HT-29 (cell line): ENCODE measurements at regions not wholly inside any gene's neighbourhood (a gene's known extent, or its start where the extent isn't known, plus 50 kb on each side); places are given as distances from the start of the nearest gene placed in this dataset.

Experiments
- DNase-seq: peaks from one replicate; pipeline ENCODE4 v3.0.0-alpha.2; 2015; ENCODE audit warnings: low spot score

GRCh38 chr10:130400890-130401289, 264.7 kb downstream of the GLRX3 start:
- no peak for DNase-seq

GRCh38 chr10:130401860-130402765, 265.9 kb downstream of the GLRX3 start:
- DNase-seq = no peak

DNA sequence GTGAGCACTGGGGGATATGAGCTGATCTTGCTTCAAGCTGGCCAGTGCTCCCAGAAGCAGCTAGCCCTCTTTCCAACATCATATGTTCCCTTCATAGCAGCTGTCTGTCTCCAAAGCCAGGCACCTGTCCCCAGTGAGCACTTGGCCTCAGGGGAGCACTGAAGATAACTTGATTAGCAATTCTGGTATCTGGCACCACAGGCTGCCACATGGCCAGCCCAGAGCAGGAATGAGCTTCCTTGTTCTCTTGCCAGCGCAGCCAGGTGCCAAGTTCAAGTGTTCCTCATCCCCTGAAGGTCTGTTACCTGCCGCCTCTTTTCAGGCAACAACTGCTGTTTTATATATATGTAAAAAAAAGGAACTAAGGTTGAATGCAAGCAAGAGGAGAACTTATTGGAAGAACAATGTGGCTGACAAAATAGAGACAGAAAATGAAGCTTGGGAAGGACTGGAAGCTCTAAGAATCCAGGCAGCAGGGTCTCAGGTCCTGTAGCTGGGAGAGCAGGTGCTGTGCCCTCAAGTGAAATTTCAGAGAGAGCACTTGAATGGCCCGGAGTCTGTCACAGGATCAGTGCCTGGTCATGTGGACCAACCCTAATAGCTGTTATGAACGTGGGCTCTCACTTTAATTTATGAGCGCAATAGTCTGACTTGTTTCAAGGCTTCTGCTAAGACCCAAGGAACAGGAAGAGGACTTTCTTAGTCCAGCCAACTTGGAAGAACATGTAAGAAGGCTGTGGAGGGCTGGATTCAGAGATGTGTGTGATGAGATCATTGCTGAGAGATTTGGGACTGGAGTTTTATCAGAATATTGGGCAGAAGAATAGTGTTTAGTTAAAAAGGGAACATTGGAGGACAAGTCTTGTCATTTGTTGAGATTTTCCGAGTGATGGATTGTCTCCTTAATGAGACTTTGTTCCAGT, 267.2 kb downstream of the GLRX3 start:
- DNase-seq = no peak

- DNase-seq = no peak
Measured at GRCh38 chr10:130404476-130405055, 268.4 kb downstream of the GLRX3 start.

- no peak for DNase-seq
Measured at GRCh38 chr10:130407052-130407451, 270.9 kb downstream of the GLRX3 start.

DNA sequence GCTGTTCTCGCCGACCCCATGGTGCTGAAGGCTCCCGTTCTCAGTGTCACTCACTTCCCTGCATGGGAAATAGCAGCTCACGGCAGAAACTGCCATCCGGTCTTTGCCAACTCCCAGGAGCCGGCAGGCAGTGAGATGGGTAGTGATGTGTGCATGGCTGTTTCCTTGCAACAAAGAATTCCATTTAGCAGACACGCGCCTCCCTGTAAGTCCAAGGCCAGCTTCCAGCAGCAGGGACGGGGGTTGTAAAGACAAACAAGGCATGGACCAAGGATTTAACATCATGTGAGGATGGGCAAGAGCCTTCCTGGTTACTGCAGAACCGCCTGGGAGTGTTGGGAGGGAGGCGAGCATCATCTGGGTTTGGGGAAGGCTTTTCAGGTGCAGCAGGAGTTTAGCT, 273.1 kb downstream of the GLRX3 start:
- DNase-seq = no peak

GRCh38 chr10:130409931-130410330, 273.7 kb downstream of the GLRX3 start:
- no peak for DNase-seq

DNA sequence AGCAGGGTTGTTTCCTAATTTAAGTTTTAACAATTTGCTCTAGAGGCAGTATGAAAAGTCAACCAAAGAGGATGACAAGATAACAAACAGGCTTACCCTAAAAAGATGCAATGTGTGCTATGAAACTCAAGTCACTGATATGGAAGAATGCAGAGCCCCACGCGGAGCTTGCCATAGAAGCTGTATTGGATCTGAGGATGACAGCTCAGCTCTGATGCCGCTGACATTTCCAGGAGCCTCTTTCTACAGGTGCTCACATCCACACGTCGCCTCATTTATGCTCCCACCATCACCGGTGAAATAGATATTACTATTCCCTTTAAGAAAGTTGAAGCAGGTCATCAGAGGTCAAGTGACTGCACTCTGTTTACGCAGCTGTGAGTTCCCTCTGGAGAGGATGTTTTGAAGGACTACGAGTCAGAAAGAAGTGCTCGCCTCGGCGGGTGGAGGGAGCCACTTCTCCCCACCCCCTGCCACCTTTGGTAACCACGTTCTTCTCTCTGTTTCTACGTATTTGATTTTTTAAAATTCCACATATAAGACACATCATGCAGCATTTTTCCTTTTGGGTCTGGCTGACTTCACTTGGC, 275.4 kb downstream of the GLRX3 start:
- DNase-seq = no peak

GRCh38 chr10:130412317-130412716, 276.1 kb downstream of the GLRX3 start:
- DNase-seq = no peak

DNA sequence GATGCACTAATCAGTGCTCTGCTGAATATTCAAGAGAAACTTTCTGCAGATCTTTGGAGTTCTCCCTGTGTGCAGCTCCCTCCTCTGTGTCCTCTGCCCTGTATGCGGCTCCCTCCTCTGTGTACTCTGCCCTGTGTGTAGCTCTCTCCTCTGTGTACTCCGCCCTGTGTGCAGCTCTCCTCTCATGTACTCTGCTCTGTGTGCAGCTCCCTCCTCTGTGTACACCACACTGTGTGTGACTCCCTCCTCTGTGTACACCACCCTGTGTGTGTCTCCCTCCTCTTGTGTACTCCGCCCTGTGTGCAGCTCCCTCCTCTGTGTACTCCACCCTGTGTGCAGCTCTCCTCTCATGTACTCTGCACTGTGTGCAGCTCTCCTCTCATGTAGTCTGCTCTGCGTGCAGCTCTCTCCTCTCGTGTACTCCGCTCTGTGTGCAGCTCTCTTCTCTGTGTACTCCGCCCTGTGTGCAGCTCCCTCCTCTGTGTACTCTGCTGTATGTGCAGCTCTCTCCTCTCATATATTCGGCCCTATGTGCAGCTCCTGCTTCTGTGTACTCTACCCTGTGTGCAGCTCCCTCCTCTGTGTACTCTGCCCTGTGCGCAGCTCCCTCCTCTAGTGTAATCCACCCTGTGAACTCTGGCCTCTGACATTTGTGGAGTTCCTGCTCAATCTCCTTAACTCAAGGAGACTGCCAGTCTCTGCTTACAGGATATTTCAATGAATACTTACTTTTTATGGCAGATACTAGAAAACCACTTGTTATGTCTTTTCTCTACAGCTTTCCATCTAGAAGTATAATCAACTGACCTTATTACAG, 280.4 kb downstream of the GLRX3 start:
- DNase-seq = no peak

DNA sequence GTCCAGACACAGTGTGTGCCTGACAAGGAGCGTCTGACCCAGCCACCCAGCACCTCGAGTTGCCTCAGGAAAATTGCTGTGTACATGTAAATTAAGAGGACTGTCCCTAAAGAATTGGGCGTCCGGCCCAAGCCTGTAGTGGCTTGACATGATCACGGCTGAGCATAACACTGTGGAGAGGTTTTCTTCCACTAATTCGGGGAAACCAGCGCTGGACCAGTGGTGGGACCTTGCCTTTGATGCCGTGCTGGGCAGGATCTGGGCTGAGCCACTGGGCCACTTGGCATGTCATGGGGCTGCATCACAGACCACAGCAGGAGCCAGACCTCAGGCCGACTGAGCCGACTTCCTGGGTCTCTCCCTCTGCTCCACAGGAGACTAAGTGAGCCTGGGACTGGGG, 282.5 kb downstream of the GLRX3 start:
- no peak for DNase-seq

- DNase-seq = no peak
Measured at GRCh38 chr10:130421909-130422308, 285.7 kb downstream of the GLRX3 start.

DNA sequence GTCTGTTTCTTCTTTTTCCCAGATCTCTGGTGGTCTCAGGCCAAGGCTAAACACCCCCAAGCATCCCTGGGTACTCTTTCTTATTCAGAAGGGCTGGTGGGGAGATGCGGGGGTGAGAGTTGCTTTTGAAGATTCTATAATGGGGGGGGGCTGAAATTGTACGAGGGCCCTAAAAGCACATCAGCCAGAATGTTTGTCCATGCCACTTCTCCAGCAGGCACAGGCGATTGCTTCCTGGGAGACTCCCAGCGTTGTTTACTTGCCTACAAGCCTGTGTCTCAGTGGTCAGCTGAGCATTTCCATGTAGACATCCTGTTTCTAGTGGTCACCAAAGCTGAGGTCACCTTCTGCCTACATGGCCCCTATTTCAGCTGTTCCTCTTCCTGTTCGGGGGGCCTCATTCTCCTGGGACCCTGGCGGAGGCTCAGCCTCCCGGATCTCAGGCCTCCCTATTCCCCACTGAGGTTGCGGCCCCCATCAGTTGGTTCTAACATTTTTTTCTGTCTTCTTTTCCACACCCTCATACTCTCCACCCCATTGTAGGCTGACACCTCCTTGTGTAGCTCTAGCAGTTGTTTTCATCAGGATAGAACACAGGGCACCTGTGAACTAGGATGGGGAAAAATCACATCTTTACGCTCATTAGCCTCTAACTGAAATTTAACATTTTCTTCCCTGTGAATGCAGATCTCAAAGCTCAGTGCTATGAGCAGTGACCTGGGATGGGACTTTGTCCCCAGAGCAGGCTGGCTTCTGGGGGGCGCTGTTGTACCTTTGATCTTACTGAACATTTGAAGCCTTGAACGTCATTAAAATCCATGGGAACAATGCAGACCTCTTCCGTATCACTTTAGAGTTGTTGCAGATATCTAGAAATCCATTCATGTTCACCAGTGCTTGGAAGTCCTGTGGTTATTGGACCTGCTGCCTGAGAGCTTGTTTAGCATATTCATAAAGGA, 286.5 kb downstream of the GLRX3 start:
- no peak for DNase-seq

DNA sequence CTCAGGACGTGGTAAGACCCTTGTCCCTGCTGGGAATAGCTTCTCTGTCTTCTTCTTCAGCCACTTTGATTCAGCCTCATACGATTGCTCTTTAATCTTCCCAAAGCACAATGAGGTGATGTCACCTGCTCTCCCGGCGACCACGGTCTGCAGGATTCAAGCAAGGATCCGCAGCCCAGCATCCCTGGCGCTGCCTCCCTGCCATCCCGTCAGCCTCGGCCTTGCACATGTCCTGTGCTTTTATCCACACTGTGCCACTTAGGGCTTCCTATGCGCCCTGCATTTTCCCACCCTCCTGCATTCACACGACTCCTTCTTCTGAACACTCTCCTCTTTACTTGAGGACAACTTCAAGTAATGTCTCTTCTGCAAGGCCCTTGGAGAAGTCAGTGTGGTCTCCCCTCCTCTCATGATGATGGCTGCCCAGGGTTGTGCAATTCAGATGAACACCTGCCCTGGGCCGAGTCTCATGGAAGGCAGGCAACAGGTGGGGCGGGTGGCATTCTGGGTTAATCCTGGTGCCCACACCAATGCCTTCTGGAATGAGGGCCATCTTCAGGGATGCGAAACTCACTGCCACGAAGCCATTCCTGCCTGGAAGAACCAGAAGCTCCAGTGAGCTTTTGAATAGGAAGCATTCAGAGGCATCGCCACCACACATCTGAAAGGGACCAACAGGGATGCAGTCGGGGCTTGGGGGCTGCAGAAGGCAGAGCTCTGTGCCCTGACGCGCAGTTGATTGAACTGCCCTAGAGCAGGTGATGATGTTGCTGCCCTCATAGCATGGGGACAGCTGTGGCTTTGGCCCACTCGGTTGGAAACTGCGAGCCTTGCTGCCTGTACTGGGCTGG, 287.5 kb downstream of the GLRX3 start:
- no peak for DNase-seq

DNA sequence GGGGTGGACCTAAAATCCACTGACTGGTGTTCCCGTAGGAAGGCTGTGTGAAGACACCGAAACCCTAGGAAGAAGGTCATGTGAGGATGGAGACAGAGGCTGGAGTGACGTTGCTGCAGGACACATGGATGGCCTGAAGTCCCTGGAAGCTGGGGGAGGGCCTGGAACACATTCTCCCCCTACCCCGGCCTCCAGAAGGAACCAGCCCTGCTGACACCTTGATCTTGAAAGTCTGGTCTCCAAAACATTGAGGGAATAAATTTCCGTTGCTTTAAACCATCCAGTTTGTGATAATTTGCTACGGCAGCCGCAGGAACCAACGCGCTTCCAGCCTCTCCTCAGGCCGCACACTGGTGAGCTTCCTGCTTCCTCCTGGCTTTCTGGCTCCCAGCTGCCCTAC, 288.2 kb downstream of the GLRX3 start:
- no peak for DNase-seq

DNA sequence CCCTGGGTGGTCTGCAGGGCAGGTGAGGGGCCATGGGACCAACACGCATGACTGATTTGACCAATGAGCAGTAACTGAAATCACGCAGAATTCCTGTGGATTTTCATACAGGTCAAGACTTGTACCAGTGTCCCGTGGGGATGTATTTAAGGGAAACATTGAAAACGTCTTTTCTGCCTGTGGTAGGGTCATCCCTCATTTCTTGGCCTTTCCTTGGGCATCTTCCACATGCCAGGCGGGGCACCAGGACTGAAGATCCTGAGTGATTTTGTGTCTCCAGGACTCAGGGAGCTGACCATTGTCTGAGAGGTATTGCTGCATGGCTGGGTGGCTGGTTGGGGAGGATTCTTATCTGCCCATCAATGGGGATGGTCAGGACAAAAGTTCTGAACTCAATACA, 289.0 kb downstream of the GLRX3 start:
- no peak for DNase-seq

DNA sequence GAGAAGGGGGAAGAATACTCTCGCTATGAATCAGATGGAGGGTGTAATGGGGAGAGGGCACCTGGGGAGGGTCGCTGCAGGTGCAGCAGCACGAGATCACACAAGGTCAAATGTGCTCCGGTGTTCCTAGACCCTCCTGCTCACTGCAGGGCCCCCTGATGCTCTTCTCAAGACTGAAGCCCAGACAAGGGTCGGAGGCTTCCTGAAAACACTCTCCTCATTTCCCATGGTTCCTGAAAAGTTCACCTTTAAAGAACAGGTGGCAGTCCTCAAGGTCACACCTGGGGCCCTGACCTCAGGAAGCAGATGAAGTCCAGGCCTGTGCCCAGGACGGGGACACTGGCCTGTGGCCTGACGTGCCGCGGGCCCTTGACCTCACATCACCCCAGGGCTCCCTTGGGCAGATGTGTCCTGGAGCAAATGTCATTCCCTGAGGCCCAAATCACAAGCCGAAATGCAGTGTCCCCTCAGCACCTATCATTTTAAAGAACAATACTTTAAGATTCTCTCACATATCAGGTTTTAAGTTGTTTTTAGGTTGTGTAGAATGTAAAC, 289.8 kb downstream of the GLRX3 start:
- no peak for DNase-seq

DNA sequence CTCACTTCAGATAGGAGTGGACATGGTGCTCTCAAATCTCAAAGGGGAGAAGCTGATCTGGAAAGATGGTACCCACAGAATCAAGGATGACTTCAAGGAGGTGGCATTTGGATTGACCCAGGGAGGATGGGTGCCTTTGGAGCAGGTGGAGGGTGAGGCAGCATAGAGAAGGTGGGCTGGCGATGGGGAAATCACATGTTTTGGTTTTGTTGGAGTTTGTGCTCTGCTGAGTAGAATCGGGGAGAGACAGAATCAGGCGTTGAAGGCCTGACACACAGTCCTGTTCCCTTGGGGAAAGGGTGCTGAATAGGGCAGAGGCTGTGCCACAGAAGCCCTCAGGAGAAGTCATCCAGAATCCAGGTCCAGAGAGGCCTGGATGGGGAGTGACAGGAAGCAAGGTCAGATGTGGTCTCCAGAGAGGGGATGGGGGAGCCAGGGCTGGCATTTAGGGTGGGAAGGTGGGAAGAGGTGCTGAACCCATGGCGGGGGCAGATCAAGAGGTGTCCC, 291.1 kb downstream of the GLRX3 start:
- no peak for DNase-seq
